GF-D8 (cell line): ENCODE measurements at regions not wholly inside any gene's neighbourhood (a gene's known extent, or its start where the extent isn't known, plus 50 kb on each side); places are given as distances from the start of the nearest gene placed in this dataset.
"Not testable (repeated sequence)": the region's sequence is repeated elsewhere in the genome, so short reads cannot be mapped to it uniquely, and the experiment has no call there.

ENCODE experiments used
- DNase-seq: peaks from one replicate; lab custom pipeline; 2025; lab: John Stamatoyannopoulos, UW

GRCh38 chr1:104309673-104310072 is 560.0 kb downstream of the AMY1C start:
- DNase-seq, result no peak

- no peak for DNase-seq
Measured at GRCh38 chr1:104315823-104316222, 566.1 kb downstream of the AMY1C start.

GRCh38 chr1:104322131-104322530 is 572.4 kb downstream of the AMY1C start:
- no peak for DNase-seq

GRCh38 chr1:104329278-104329677 is 579.6 kb downstream of the AMY1C start:
- DNase-seq, result no peak

GRCh38 chr1:104331763-104332162 is 582.1 kb downstream of the AMY1C start:
- no peak for DNase-seq

GRCh38 chr1:104337927-104338326 is 588.2 kb downstream of the AMY1C start:
- DNase-seq, result not testable (repeated sequence)

- no peak for DNase-seq
Measured at GRCh38 chr1:104341944-104342343, 592.2 kb downstream of the AMY1C start.

- no peak for DNase-seq
Measured at GRCh38 chr1:104348277-104348676, 598.6 kb downstream of the AMY1C start.

GRCh38 chr1:104353580-104353979 is 603.9 kb downstream of the AMY1C start:
- no peak for DNase-seq

- DNase-seq, result no peak
Measured at GRCh38 chr1:104358086-104358485, 608.4 kb downstream of the AMY1C start.

- DNase-seq, result no peak
Measured at GRCh38 chr1:104358621-104359020, 608.9 kb downstream of the AMY1C start.

- DNase-seq, result no peak
Measured at GRCh38 chr1:104378414-104378813, 628.7 kb downstream of the AMY1C start.

GRCh38 chr1:104380003-104380402 is 630.3 kb downstream of the AMY1C start:
- DNase-seq, result no peak

- no peak for DNase-seq
Measured at GRCh38 chr1:104387716-104388508, 638.2 kb downstream of the AMY1C start.

GRCh38 chr1:104392552-104392951 is 642.9 kb downstream of the AMY1C start:
- no peak for DNase-seq

GRCh38 chr1:104402178-104402577 is 652.5 kb downstream of the AMY1C start:
- no peak for DNase-seq

- no peak for DNase-seq
Measured at GRCh38 chr1:104403883-104404282, 654.2 kb downstream of the AMY1C start.

- no peak for DNase-seq
Measured at GRCh38 chr1:104406728-104407127, 657.0 kb downstream of the AMY1C start.

- no peak for DNase-seq
Measured at GRCh38 chr1:104408268-104408667, 658.6 kb downstream of the AMY1C start.

GRCh38 chr1:104435255-104435654 is 685.6 kb downstream of the AMY1C start:
- DNase-seq, result no peak

- no peak for DNase-seq
Measured at GRCh38 chr1:104440011-104440410, 690.3 kb downstream of the AMY1C start.

GRCh38 chr1:104456724-104457123 is 707.0 kb downstream of the AMY1C start:
- no peak for DNase-seq

- no peak for DNase-seq
Measured at GRCh38 chr1:104459886-104460285, 710.2 kb downstream of the AMY1C start.

- no peak for DNase-seq
Measured at GRCh38 chr1:104460880-104461279, 711.2 kb downstream of the AMY1C start.
